ENCODE measurements at regions not wholly inside any gene's neighbourhood (a gene's known extent, or its start where the extent isn't known, plus 50 kb on each side); places are given as distances from the start of the nearest gene placed in this dataset.

GRCh38 chr6:82833481-82833880, 232.2 kb downstream of the UBE3D start:
- DNase-seq: no peak

GRCh38 chr6:82836022-82836575, 229.5 kb downstream of the UBE3D start:
- no peak for DNase-seq

GRCh38 chr6:82840571-82840970, 225.1 kb downstream of the UBE3D start:
- no peak for DNase-seq

GRCh38 chr6:82841309-82841708, 224.3 kb downstream of the UBE3D start:
- DNase-seq: no peak
